SU-DHL-6 (cell line): ENCODE measurements at regions not wholly inside any gene's neighbourhood (a gene's known extent, or its start where the extent isn't known, plus 50 kb on each side); places are given as distances from the start of the nearest gene placed in this dataset.

Experiments
- H2AFZ ChIP-seq: fragments of 200-600 bp; sonication (generic); 2 replicates; pipeline ENCODE4 v1.6.1; 2014; ENCODE audit warnings: low read depth, mild to moderate bottlenecking, moderate library complexity, mixed read lengths, antibody characterized with exemption, low read length; ENCODE audit not compliant: severe bottlenecking
- H3F3A ChIP-seq: fragments of 200-600 bp; shearing (Covaris generic); 2 replicates; pipeline ENCODE4 v1.6.0; 2016; ENCODE audit warnings: antibody characterized with exemption, mild to moderate bottlenecking; ENCODE audit not compliant: insufficient read depth
- H3K27ac ChIP-seq: fragments of 200-600 bp; sonication (generic); 2 replicates; pipeline ENCODE4 v1.5.1; 2016; ENCODE audit warnings: low read depth, mild to moderate bottlenecking, low read length, moderate library complexity, mixed read lengths
- H3K27me3 ChIP-seq: fragments of 200-600 bp; sonication (generic), shearing (Covaris generic); 2 replicates; pipeline ENCODE4 v1.6.0; 2014; ENCODE audit warnings: mild to moderate bottlenecking, low read length
- H3K36me3 ChIP-seq: fragments of 200-600 bp; sonication (generic); 2 replicates; pipeline ENCODE4 v1.6.1; 2014; ENCODE audit warnings: mild to moderate bottlenecking, low read length, mixed read lengths
- H3K4me2 ChIP-seq: fragments of 300-600, 200-600 bp; shearing (Covaris generic), sonication (generic); 2 replicates; pipeline ENCODE4 v1.6.0; 2014; ENCODE audit warnings: low read length, low read depth, mild to moderate bottlenecking; ENCODE audit not compliant: poor library complexity, severe bottlenecking
- H3K4me3 ChIP-seq: fragments of 200-600 bp; sonication (generic); 2 replicates; pipeline ENCODE4 v1.5.1; 2014; ENCODE audit warnings: antibody characterized with exemption, low read length, mild to moderate bottlenecking, mixed read lengths; ENCODE audit not compliant: insufficient read depth, poor library complexity, severe bottlenecking
- H3K79me2 ChIP-seq: fragments of 200-600 bp; sonication (generic); 2 replicates; pipeline ENCODE4 v1.6.1; 2014; ENCODE audit warnings: mild to moderate bottlenecking, low read length, moderate library complexity; ENCODE audit not compliant: insufficient read depth
- H3K9ac ChIP-seq: fragments of 200-600 bp; sonication (generic); 2 replicates; pipeline ENCODE4 v1.7.0; 2014; ENCODE audit warnings: mild to moderate bottlenecking, low read length
- H3K9me2 ChIP-seq: fragments of 200-600 bp; sonication (generic); replicated peaks from 2 replicates; pipeline ENCODE4 v1.6.1; 2014; ENCODE audit warnings: low read length; ENCODE audit not compliant: insufficient read depth
- H3K9me3 ChIP-seq: fragments of 200-600 bp; sonication (generic); 2 replicates; pipeline ENCODE4 v1.6.1; 2014; ENCODE audit warnings: low read length, mixed read lengths; ENCODE audit not compliant: insufficient read depth
- H4K20me1 ChIP-seq: fragments of 200-600 bp; sonication (generic); 2 replicates; pipeline ENCODE4 v1.6.1; 2014; ENCODE audit warnings: low read depth, mild to moderate bottlenecking, antibody characterized with exemption, low read length, moderate library complexity, mixed read lengths
- EZH2phosphoT487 ChIP-seq: fragments of 200-600 bp; sonication (generic), shearing (Covaris generic); conservative IDR thresholded peaks from 2 replicates; pipeline ENCODE4 v1.6.1; 2018; ENCODE audit warnings: mild to moderate bottlenecking, antibody characterized with exemption, low read length, moderate library complexity, mixed read lengths
- TF ChIP-seq, protein P1 (sequence below): fragments of 200-600 bp; sonication (generic); IDR thresholded peaks from one replicate; pipeline ENCODE4 v1.5.1; 2017; ENCODE audit warnings: antibody characterized with exemption, mild to moderate bottlenecking, low read length, moderate library complexity; ENCODE audit not compliant: insufficient read depth, poor library complexity, severe bottlenecking

DNA sequence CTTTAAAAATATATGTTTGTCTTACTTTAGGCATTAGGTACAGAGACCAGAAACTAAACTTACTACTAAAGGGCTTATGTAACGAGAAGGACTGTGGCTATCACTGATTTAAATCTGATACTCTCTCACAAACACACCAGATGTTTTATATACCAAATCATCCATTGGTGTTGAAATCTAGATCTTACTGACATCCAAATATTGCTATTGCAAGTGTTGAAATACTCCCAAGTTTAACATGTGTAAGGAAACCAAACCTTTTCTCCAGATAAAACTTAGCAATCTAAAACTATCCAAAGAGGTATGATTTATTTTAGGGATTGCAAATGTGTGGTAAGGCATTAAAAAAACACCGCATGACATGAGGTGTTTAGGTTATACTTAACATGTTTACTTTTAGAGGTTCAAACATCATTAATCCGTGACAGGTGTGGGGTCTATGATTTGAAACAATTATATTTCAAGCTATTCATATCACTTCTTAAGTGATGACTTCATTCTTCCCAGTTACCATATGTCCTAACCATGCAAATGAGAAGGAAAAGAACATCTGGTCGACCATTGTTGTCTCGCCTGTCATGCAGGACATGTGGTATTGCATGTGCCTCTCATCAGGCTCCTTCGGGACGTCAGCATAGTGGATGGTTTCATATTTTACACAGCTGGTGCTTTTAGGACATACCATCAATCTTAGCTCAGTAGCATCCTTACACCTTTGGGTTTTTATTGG is 168.3 kb upstream of the SPACA1 start:
- TF ChIP-seq EZH2phosphoT487, result no peak
- TF ChIP-seq, protein P1, sequence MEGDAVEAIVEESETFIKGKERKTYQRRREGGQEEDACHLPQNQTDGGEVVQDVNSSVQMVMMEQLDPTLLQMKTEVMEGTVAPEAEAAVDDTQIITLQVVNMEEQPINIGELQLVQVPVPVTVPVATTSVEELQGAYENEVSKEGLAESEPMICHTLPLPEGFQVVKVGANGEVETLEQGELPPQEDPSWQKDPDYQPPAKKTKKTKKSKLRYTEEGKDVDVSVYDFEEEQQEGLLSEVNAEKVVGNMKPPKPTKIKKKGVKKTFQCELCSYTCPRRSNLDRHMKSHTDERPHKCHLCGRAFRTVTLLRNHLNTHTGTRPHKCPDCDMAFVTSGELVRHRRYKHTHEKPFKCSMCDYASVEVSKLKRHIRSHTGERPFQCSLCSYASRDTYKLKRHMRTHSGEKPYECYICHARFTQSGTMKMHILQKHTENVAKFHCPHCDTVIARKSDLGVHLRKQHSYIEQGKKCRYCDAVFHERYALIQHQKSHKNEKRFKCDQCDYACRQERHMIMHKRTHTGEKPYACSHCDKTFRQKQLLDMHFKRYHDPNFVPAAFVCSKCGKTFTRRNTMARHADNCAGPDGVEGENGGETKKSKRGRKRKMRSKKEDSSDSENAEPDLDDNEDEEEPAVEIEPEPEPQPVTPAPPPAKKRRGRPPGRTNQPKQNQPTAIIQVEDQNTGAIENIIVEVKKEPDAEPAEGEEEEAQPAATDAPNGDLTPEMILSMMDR, result no peak
- peak overlapping the region; percentile 19; the same call in 1 of the 2 replicates for H3K9ac ChIP-seq
- H4K20me1 ChIP-seq, result no peaks in the 10 kb centered on the region
- peak overlapping the region; percentile 44 for H3K4me2 ChIP-seq
- peak overlapping the region; percentile 9 for H3K4me3 ChIP-seq
- H3K79me2 ChIP-seq, result no peaks in the 10 kb centered on the region
- H2AFZ ChIP-seq, result peak overlapping the region; percentile 6
- peak overlapping the region; percentile 85 for H3K27ac ChIP-seq
- peaks cover 21% of the 10 kb centered on the region for H3F3A ChIP-seq
- H3K9me3 ChIP-seq, result peaks cover 12% of the 10 kb centered on the region; the same call in 1 of the 2 replicates
- H3K36me3 ChIP-seq, result peaks cover 8% of the 10 kb centered on the region; the same call in 1 of the 2 replicates
- no peaks in the 10 kb centered on the region for H3K9me2 ChIP-seq
- no peaks in the 10 kb centered on the region for H3K27me3 ChIP-seq

DNA sequence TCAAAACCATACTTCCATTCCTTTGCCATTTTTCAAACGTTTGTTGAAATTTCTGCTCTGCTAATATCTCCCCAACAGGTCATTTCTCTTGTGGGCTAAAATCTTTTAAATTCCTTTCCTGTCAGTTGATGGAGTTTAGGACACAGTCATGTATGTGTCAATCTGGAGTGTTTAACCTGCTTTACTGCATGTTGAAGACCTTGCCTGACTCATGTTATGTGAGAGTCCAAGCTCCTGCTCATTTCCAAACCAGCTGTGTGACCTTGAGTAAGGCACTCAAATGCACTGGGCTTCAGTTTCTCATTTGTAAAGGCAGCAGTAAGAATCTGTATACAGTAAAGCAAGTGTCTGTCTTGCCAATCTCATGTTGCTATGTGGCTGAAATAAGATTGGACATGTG is 171.9 kb upstream of the SPACA1 start:
- H4K20me1 ChIP-seq, result no peaks in the 10 kb centered on the region
- TF ChIP-seq, protein P1, result no peak
- no peak for TF ChIP-seq EZH2phosphoT487
- no peaks in the 10 kb centered on the region for H3K27me3 ChIP-seq

DNA sequence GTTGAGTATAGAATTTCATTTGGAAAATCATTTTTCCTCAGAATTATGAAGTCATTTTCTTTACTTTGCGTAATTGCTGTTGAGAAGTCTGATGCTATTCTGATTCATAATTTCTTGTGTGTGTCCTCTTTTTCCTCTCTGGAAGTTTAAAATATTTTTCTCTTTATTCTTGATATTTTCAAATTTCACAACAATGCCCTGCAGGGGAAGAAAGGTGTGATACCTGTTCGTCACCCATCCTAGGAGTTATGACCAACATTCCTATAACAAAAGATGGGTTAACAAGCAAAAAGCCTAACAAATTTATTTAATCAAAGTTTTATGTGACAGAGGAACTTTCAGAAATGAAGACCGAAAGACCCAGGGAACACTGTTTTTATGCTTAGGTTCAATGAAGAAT is 171.5 kb upstream of the AKIRIN2 start:
- no peaks in the 10 kb centered on the region for H4K20me1 ChIP-seq
- no peak overlapping the region for H2AFZ ChIP-seq
- no peaks in the 10 kb centered on the region for H3K27me3 ChIP-seq
- no peaks in the 10 kb centered on the region for H3K36me3 ChIP-seq
- no peak overlapping the region for H3K27ac ChIP-seq
- H3K4me3 ChIP-seq, result no peak overlapping the region
- H3F3A ChIP-seq, result peaks cover 3% of the 10 kb centered on the region; the same call in 1 of the 2 replicates
- H3K9me3 ChIP-seq, result no peaks in the 10 kb centered on the region
- no peak overlapping the region for H3K4me2 ChIP-seq
- H3K79me2 ChIP-seq, result no peaks in the 10 kb centered on the region
- H3K9ac ChIP-seq, result no peak overlapping the region
- TF ChIP-seq EZH2phosphoT487, result no peak
- TF ChIP-seq, protein P1, result no peak
- H3K9me2 ChIP-seq, result no peaks in the 10 kb centered on the region

More for the DNA sequence above, 171.9 kb upstream of the SPACA1 start:
- Histone ChIP-seq H3K4me2 (no peak overlapping the region), H3K9me2 (no peaks in the 10 kb centered on the region), H3K9ac (no peak overlapping the region), H3K4me3 (no peak overlapping the region), H3K9me3 (no peaks in the 10 kb centered on the region), H3K36me3 (no peaks in the 10 kb centered on the region), H3F3A (peaks cover 21% of the 10 kb centered on the region), H3K27ac (no peak overlapping the region), H3K79me2 (no peaks in the 10 kb centered on the region), H2AFZ (no peak overlapping the region)
